Upper lobe of left lung (tissue), 4 donors: ENCODE measurements at regions not wholly inside any gene's neighbourhood (a gene's known extent, or its start where the extent isn't known, plus 50 kb on each side); places are given as distances from the start of the nearest gene placed in this dataset.

ENCODE experiments used
- POLR2A ChIP-seq, 4 donors: fragments of 450-650 bp; IDR thresholded peaks; one replicate each; pipeline ENCODE4 v1.5.1; 2016 to 2017; ENCODE audit warnings: antibody characterized with exemption in 4 of 4, mild to moderate bottlenecking in 2 of 4
- POLR2AphosphoS5 ChIP-seq, 2 donors: sonication (generic); formaldehyde crosslinking; IDR thresholded peaks; one replicate each; pipeline ENCODE4 v1.5.1; 2017; ENCODE audit warnings: antibody characterized with exemption in 2 of 2

DNA sequence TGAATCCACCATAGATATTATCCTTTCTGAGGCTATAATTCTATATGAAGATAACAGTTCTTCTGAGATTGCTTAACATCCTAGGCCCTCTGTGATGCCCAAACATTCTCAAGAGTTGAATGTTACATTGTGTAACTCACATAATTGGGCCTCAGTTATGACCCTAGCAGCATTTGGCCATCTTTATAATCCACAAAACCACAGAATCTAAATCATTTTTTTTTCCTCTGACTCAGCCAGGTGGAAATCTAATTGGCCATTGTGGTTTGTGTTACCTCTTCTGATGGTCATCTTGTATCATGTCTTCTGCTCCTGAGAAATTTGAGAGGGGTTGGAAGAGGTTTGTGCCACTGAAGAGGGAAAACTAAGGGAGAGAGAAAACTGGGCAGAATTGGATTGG, 99.5 kb downstream of the LINC00237 start:
- TF ChIP-seq POLR2A (IDR thresholded peaks at IDR 0.05) (no peak), POLR2AphosphoS5 (IDR thresholded peaks at IDR 0.05) (no peak)
